Fibroblast of villous mesenchyme (primary cell): ENCODE measurements at regions not wholly inside any gene's neighbourhood (a gene's known extent, or its start where the extent isn't known, plus 50 kb on each side); places are given as distances from the start of the nearest gene placed in this dataset.
"Not testable (repeated sequence)": the region's sequence is repeated elsewhere in the genome, so short reads cannot be mapped to it uniquely, and the experiment has no call there.

Source experiments
- DNase-seq: peaks from one replicate; pipeline ENCODE4 v3.0.0-alpha.2; 2010; ENCODE audit warnings: low read depth
- H3K4me3 ChIP-seq: 2 replicates; pipeline ENCODE4 v1.5.1; 2011; ENCODE audit warnings: low read depth, mild to moderate bottlenecking, low read length
- TF ChIP-seq, protein P1 (sequence below): IDR thresholded peaks from 2 replicates; pipeline ENCODE4 v1.5.1; 2012; ENCODE audit warnings: low read depth, mild to moderate bottlenecking, low read length; ENCODE audit not compliant: insufficient read depth

DNA sequence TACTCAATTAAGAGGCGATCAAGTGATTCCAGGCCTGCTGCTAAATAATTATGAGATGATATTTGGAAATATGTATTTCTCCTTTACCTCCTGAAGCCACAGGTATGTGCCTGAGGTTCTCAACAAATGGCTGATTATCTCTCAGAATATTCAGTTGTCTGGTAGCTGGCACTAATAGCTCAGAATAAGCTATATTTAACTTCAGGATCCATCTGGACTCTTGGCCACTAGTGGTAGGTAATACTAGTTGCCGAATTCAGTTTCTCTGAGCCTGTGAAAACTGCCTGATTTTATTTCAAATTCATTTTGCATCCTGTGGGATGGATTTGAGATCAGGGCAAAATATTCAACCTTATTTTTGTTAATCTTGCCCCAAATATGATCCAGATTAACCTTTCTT lies 499.0 kb downstream of the DIPK2A start:
- TF ChIP-seq, protein P1, sequence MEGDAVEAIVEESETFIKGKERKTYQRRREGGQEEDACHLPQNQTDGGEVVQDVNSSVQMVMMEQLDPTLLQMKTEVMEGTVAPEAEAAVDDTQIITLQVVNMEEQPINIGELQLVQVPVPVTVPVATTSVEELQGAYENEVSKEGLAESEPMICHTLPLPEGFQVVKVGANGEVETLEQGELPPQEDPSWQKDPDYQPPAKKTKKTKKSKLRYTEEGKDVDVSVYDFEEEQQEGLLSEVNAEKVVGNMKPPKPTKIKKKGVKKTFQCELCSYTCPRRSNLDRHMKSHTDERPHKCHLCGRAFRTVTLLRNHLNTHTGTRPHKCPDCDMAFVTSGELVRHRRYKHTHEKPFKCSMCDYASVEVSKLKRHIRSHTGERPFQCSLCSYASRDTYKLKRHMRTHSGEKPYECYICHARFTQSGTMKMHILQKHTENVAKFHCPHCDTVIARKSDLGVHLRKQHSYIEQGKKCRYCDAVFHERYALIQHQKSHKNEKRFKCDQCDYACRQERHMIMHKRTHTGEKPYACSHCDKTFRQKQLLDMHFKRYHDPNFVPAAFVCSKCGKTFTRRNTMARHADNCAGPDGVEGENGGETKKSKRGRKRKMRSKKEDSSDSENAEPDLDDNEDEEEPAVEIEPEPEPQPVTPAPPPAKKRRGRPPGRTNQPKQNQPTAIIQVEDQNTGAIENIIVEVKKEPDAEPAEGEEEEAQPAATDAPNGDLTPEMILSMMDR = no peak
- DNase-seq = no peak
- no peak overlapping the region for H3K4me3 ChIP-seq

DNA sequence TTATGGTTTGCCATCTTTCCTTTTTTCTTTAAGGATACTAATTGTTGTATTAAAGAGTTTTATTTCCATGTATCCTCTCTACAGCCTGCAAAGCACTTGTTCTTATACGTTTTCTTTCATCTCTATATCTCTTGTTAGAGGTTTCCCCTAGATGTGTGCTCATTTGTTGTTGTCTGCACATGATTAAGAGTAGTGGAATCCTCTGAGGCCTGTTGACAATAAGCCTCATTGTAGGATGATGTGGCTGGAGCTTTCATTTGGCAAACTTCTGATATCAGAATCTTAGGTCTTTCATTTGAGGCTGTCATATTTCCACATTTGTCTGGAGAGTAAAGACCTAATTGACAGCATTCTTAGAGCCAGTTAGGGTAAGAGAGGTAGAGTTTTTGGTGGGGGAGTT lies 506.0 kb downstream of the DIPK2A start:
- DNase-seq = no peak
- TF ChIP-seq, protein P1 = no peak
- no peak overlapping the region for H3K4me3 ChIP-seq

DNA sequence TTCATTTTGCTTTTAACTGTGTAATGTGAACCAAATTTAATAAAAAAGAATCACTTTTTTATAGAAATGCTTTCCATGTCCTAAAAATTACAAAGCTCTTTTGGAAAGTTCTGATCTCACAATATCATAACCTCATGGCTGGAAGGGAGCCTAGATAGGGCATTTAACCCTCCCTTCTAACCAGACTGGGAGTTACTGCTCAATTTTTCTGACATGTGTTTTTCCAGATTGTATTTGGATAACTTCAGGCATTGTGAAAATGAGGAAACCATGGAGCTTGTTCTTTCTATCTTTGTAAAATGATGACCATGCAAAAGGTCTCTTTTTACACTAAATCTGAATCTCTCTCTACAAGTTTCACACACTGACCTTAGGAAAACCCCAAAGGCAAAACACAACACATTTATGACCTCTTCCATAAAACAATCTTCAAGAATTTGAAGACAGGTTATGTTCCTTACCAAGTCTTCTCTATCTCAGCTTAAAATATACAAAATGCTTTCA lies 508.8 kb downstream of the DIPK2A start:
- H3K4me3 ChIP-seq = no peak overlapping the region
- DNase-seq = no peak
- TF ChIP-seq, protein P1 = no peak

DNA sequence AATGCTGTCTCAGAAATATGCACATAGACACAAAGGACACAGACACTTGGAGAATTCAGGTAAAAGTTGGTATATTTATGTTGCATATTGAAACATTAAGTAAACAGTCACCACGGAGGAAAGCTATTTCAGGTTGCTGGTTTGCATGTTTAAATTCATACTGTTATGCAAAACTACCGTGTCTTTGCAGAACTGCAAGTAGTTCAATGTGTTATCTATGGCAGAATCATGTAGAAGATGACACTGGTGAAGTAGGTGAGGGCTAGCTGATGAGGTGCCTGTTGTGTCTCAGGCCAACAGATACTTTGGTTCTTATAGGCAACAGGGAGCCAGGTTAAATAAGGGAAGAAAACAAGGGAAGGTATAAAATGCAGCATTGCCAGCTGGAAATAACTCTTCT lies 511.3 kb downstream of the DIPK2A start:
- TF ChIP-seq, protein P1 = no peak
- H3K4me3 ChIP-seq = no peak overlapping the region
- no peak for DNase-seq

DNA sequence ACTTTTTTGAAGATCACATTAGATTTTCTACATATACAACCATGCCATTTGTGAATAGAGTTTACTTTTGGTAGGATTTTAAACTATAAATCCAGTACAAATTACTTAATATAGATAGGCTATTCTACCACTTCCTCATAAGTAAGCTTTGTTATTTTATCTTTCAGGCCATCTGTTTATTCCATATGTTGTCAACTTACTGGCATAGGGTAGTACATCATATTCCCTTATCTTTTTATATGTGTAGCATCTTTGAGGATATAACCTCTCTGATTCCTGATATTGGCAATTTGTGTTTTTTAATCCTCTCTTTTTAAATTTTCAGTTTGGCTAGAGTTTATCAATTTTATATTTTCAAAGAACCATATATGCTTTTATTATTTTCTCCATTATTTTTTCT lies 515.4 kb downstream of the DIPK2A start:
- no peak for DNase-seq
- TF ChIP-seq, protein P1 = no peak
- H3K4me3 ChIP-seq = no peak overlapping the region

DNA sequence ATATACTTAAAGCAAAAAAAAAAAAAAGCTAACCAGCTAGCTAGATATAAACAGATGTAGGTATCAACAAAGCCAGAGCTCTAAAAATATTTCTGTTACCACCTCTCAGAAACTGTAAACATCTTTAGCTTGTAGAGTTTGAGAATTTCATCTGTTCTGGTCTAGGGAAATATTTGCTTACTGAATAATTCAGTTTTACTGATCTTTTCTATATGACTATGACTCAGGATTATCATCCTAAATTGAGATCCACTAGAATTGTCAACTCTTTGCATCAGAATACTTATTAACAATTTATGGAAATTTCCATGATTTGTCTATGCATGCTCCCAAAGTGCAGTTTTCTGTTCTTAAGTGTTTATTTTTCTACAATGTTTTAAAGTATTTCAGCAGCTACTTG lies 517.3 kb downstream of the DIPK2A start:
- TF ChIP-seq, protein P1 = no peak
- DNase-seq = no peak
- H3K4me3 ChIP-seq = no peak overlapping the region

DNA sequence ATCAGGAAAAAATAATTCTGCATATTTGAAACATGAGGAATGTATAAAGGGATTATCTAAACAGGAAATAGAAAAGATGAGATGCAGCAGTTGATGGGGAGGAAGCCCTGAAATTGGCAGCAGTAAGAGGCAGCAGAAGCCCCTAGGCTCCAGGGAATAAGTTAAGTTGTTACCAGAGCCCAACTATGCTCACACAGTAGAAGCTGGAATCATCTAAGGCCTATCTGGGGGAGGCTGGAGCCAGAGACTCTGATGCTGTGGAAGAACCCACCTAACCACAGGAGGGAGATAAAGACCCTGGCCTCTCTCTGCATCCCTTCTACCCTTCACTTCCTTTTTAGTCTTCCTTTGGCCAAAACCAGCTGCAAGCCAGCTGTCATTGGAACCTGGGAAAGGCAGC lies 519.7 kb downstream of the DIPK2A start:
- TF ChIP-seq, protein P1 = no peak
- DNase-seq = no peak
- no peak overlapping the region for H3K4me3 ChIP-seq

DNA sequence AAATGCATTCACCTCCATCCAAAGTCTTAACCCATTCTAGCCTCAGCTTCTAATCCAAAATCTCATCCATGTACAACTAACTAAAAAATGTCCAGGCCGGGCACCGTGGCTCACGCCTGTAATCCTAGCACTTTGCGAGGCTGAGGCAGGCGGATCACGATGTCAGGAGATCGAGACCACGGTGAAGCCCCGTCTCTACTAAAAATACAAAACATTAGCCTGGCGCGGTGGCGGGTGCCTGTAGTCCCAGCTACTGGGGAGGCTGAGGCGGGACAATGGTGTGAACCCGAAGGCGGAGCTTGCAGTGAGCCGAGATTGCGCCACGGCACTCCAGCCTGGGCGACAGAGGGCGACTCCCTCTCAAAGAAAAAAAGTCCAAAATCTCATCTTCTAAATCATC lies 523.0 kb downstream of the DIPK2A start:
- not testable (repeated sequence) for DNase-seq

More for the DNA sequence above, 523.0 kb downstream of the DIPK2A start:
- not testable (repeated sequence) for H3K4me3 ChIP-seq
